GM12891 (cell line): ENCODE measurements at regions not wholly inside any gene's neighbourhood (a gene's known extent, or its start where the extent isn't known, plus 50 kb on each side); places are given as distances from the start of the nearest gene placed in this dataset.

ENCODE experiments used
- DNase-seq: peaks from one replicate; pipeline ENCODE4 v3.0.0; 2011; ENCODE audit warnings: low spot score; ENCODE audit not compliant: insufficient read length
- FAIRE-seq: peaks from 2 replicates; lab custom pipeline; 2011; peaks lifted over from hg19 to GRCh38; lab: Jason Lieb, UNC
- PAX5 ChIP-seq: IDR thresholded peaks from 2 replicates; pipeline ENCODE4 v1.6.1; 2011; ENCODE audit warnings: low read length, moderate library complexity, mild to moderate bottlenecking; ENCODE audit not compliant: insufficient read depth, severe bottlenecking
- POLR2A ChIP-seq: IDR thresholded peaks from 2 replicates; pipeline ENCODE4 v1.6.1; 2011; ENCODE audit warnings: low read depth, low read length, control low read depth
- POLR2AphosphoS5 ChIP-seq: IDR thresholded peaks from 2 replicates; pipeline ENCODE4 v1.6.1; 2011; ENCODE audit warnings: low read depth, low read length, control low read depth
- POU2F2 ChIP-seq: IDR thresholded peaks from 2 replicates; pipeline ENCODE4 v1.6.1; 2011; ENCODE audit warnings: low read depth, mild to moderate bottlenecking, control low read depth, low read length, moderate library complexity
- SPI1 ChIP-seq: IDR thresholded peaks from 2 replicates; pipeline ENCODE4 v1.6.1; 2011; ENCODE audit warnings: low read depth, low read length, control low read depth
- TAF1 ChIP-seq: IDR thresholded peaks from 2 replicates; pipeline ENCODE4 v1.6.1; 2011; ENCODE audit warnings: low read depth, low read length, control low read depth

GRCh38 chr1:242651817-242652216 lies 127.3 kb upstream of the PLD5 start:
- TF ChIP-seq TAF1 (no peak), PAX5 (no peak), POLR2AphosphoS5 (no peak), POLR2A (no peak), SPI1 (no peak), POU2F2 (no peak)
- FAIRE-seq (no peak), DNase-seq (no peak)

- TF ChIP-seq POLR2A (no peak), PAX5 (no peak), POLR2AphosphoS5 (no peak), POU2F2 (no peak), SPI1 (no peak), TAF1 (no peak)
- FAIRE-seq, result no peak
- DNase-seq, result no peak
These were observed 117.0 kb upstream of the PLD5 start for GRCh38 chr1:242641461-242641860.

- TF ChIP-seq POLR2AphosphoS5 (no peak), TAF1 (no peak), POLR2A (no peak), PAX5 (no peak), SPI1 (no peak), POU2F2 (no peak)
- DNase-seq, result no peak
- FAIRE-seq, result no peak
These were observed 114.6 kb upstream of the PLD5 start for GRCh38 chr1:242639104-242639503.

GRCh38 chr1:242634732-242635131 lies 110.2 kb upstream of the PLD5 start:
- DNase-seq, result no peak
- FAIRE-seq, result no peak
- TF ChIP-seq POLR2AphosphoS5, result no peak
- TF ChIP-seq POU2F2, result no peak
- no peak for TF ChIP-seq TAF1
- TF ChIP-seq SPI1, result no peak
- no peak for TF ChIP-seq POLR2A
- TF ChIP-seq PAX5, result no peak

GRCh38 chr1:242629396-242629795 lies 104.9 kb upstream of the PLD5 start:
- TF ChIP-seq POLR2AphosphoS5, result no peak
- no peak for TF ChIP-seq TAF1
- TF ChIP-seq SPI1, result no peak
- TF ChIP-seq POLR2A, result no peak
- no peak for TF ChIP-seq PAX5
- TF ChIP-seq POU2F2, result no peak
- FAIRE-seq (no peak), DNase-seq (no peak)

GRCh38 chr1:242623756-242624155 lies 99.3 kb upstream of the PLD5 start:
- no peak for DNase-seq
- TF ChIP-seq SPI1, result no peak
- no peak for TF ChIP-seq POLR2AphosphoS5
- no peak for TF ChIP-seq POLR2A
- no peak for TF ChIP-seq PAX5
- no peak for TF ChIP-seq POU2F2
- TF ChIP-seq TAF1, result no peak
- FAIRE-seq, result no peak

GRCh38 chr1:242623119-242623518 lies 98.6 kb upstream of the PLD5 start:
- TF ChIP-seq PAX5 (no peak), POLR2AphosphoS5 (no peak), POLR2A (no peak), TAF1 (no peak), POU2F2 (no peak), SPI1 (no peak)
- FAIRE-seq, result no peak
- DNase-seq, result no peak

GRCh38 chr1:242613266-242613815 lies 88.8 kb upstream of the PLD5 start:
- FAIRE-seq (no peak), DNase-seq (no peak)
- TF ChIP-seq PAX5 (no peak), TAF1 (no peak), POU2F2 (no peak), POLR2A (no peak), POLR2AphosphoS5 (no peak), SPI1 (no peak)

- no peak for DNase-seq
- no peak for TF ChIP-seq POU2F2
- TF ChIP-seq POLR2A, result no peak
- TF ChIP-seq TAF1, result no peak
- TF ChIP-seq PAX5, result no peak
- no peak for TF ChIP-seq POLR2AphosphoS5
- TF ChIP-seq SPI1, result no peak
- no peak for FAIRE-seq
These were observed 85.7 kb upstream of the PLD5 start for GRCh38 chr1:242610209-242610608.

- DNase-seq (no peak), FAIRE-seq (no peak)
- TF ChIP-seq POLR2A (no peak), SPI1 (no peak), TAF1 (no peak), POU2F2 (no peak), POLR2AphosphoS5 (no peak), PAX5 (no peak)
These were observed 81.0 kb upstream of the PLD5 start for GRCh38 chr1:242605521-242605920.
